HUES6 (cell line): ENCODE measurements at regions not wholly inside any gene's neighbourhood (a gene's known extent, or its start where the extent isn't known, plus 50 kb on each side); places are given as distances from the start of the nearest gene placed in this dataset.
"Not testable (repeated sequence)": the region's sequence is repeated elsewhere in the genome, so short reads cannot be mapped to it uniquely, and the experiment has no call there.

Experiments used
- H3K27ac ChIP-seq: 2 replicates; pipeline ENCODE4 v1.7.0; 2013; ENCODE audit warnings: low read depth, mild to moderate bottlenecking, low read length, inconsistent platforms
- H3K27me3 ChIP-seq: 2 replicates; pipeline ENCODE4 v1.6.1; 2013; ENCODE audit warnings: low read length; ENCODE audit not compliant: control insufficient read depth, insufficient read depth
- H3K36me3 ChIP-seq: 2 replicates; pipeline ENCODE4 v1.6.1; 2013; ENCODE audit warnings: low read length; ENCODE audit not compliant: control insufficient read depth, insufficient read depth
- H3K4me1 ChIP-seq: 2 replicates; pipeline ENCODE4 v1.6.1; 2013; ENCODE audit warnings: low read length; ENCODE audit not compliant: control insufficient read depth, insufficient read depth
- H3K4me3 ChIP-seq: 2 replicates; pipeline ENCODE4 v1.5.1; 2013; ENCODE audit warnings: low read depth, low read length
- H3K9ac ChIP-seq: one replicate; pipeline ENCODE4 v1.6.1; 2013; ENCODE audit warnings: mild to moderate bottlenecking, low read length
- H3K9me3 ChIP-seq: 2 replicates; pipeline ENCODE4 v1.6.1; 2013; ENCODE audit warnings: low read depth, low read length; ENCODE audit not compliant: control insufficient read depth, insufficient read depth

GRCh38 chr17:68675723-68676122 lies 74.6 kb upstream of the FAM20A start:
- no peak overlapping the region for H3K4me3 ChIP-seq
- no peaks in the 10 kb centered on the region for H3K27me3 ChIP-seq
- no peak overlapping the region for H3K27ac ChIP-seq
- H3K36me3 ChIP-seq = no peaks in the 10 kb centered on the region
- H3K9me3 ChIP-seq = no peaks in the 10 kb centered on the region
- no peak overlapping the region for H3K9ac ChIP-seq
- no peaks in the 10 kb centered on the region for H3K4me1 ChIP-seq

DNA sequence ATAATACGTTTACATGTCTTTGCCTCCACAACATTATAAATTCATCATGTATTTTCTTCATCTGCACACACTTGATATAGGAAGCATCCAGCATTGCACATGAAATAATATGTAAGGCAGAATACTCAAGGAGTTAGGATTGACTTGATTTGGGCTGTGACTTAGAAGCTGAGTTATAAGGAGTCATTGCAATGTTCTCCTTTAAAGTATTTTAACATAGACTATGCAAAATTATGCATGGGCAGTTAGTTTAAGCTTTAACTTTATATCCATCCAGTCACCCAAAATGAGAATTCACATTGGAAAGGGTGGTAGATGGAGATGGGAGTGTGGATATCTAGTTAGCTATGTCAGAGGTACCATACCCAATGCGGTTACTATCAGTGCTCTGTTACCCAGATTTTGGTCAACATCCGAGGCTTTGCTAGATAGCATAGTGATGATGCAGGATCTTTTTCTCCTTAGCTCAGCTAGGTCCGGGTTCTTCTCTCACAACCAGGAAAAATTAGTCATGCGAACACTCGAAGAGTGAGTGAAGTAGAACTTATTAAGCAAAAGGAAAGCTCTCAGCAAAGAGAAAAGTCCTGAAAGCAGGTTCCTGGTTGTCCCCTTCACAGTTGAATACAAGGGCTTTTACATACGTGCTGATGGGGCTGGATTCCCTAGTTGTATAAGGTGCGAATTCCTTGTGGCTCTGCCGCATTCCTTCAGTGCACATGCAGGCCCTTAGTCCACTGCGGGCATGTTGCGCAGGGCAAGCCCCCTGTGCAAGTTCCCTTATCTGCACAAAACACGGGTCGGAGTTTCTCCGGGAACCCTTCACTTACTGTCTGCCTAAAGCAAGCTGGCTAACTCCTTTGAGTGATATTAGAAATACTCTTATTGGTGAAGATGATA lies 73.1 kb upstream of the FAM20A start:
- H3K9me3 ChIP-seq = no peaks in the 10 kb centered on the region
- H3K36me3 ChIP-seq = no peaks in the 10 kb centered on the region
- no peaks in the 10 kb centered on the region for H3K27me3 ChIP-seq

DNA sequence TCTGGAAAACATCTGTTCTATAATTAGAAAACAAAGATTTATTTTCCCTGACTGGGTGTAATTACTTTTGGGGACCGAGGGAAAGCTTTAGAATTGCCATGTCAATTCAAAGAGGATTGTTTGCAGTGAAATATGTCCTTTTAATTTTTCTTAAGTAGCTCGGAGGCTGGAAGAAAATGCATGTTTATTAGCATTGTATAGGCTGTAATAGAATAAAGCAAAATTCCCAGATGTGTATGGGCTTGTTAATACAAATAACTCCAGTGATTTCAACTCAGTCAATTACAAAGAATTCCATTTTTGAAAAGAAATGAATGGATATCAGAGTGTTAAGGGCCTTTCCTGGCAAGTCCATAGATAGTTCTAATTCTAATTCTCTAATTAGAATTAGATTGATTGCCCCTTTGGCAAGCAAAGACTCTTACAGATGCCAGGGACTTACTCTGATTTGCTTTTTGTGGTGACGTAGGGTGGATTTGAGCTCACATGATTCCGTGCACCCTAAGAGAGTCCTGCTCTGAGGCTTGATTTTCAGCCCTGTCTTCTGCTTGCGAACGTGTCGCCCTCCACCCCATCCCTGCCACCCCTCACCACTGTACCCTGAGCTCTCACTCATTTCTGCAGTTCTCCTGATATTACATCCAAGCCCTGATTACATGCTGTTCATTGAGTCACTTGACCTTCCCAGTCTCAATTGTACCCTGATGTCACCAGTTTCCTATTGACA lies 70.0 kb upstream of the FAM20A start:
- H3K4me1 ChIP-seq = no peaks in the 10 kb centered on the region

More for the DNA sequence above, 73.1 kb upstream of the FAM20A start:
- Histone ChIP-seq H3K27ac (no peak overlapping the region), H3K4me3 (no peak overlapping the region), H3K4me1 (no peaks in the 10 kb centered on the region), H3K9ac (no peak overlapping the region)

GRCh38 chr17:68666438-68666837 lies 65.3 kb upstream of the FAM20A start:
- H3K27me3 ChIP-seq, H3K9me3 ChIP-seq, H3K36me3 ChIP-seq, H3K4me3 ChIP-seq, H3K9ac ChIP-seq, H3K27ac ChIP-seq: not testable (repeated sequence)
- peaks cover 16% of the 10 kb centered on the region for H3K4me1 ChIP-seq

More for the DNA sequence above, 70.0 kb upstream of the FAM20A start:
- Histone ChIP-seq H3K9me3 (no peaks in the 10 kb centered on the region), H3K4me3 (no peak overlapping the region), H3K27ac (no peak overlapping the region), H3K9ac (no peak overlapping the region), H3K27me3 (no peaks in the 10 kb centered on the region), H3K36me3 (no peaks in the 10 kb centered on the region)

DNA sequence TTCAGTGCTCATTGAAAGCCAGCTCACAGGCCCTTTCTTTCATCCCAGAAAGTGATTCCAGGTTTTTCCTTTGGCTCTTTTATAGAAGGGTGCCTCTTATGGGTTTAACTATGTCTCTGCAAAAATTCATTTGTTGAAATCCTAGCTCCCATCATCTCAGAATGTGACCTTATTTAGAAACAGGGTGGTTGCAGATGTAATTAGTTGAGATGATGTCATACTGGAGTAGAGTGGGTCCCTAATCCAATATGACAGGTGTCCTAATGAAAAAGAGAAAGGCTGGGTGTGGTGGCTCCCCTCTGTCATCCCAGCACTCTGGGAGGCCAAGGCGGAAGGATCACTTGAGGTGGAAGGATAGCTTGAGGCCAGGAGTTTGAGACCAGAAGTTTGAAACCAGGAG lies 64.2 kb upstream of the FAM20A start:
- Histone ChIP-seq H3K27me3 (no peaks in the 10 kb centered on the region), H3K36me3 (no peaks in the 10 kb centered on the region), H3K4me3 (no peak overlapping the region), H3K9me3 (0 out of 2 replicates have a peak, but pooled peaks cover 3% of the 10 kb centered on the region), H3K4me1 (peaks cover 20% of the 10 kb centered on the region), H3K27ac (no peak overlapping the region), H3K9ac (no peak overlapping the region)

- H3K27me3 ChIP-seq = no peaks in the 10 kb centered on the region
Measured at GRCh38 chr17:68662479-68662878, 61.3 kb upstream of the FAM20A start.

DNA sequence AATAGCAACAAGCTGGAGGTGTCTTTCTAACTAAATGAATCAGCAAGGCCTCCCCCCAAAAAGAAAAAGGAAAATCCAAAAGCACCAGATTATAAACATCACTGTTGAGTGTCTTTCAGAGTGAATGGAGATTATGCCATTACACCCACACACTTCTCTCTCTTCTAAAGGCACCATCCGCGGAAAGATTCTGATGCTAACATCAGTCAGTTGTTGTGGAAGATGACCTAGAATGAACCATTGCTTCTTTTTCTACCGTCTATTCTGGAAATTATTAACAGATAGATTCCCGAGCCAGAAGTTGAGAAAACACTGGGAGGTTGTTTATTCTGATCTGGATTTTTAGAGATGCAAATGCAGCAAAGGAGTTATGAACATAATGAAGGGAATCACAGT lies 60.9 kb upstream of the FAM20A start:
- H3K27me3 ChIP-seq = no peaks in the 10 kb centered on the region
- H3K36me3 ChIP-seq = no peaks in the 10 kb centered on the region
- H3K27ac ChIP-seq = no peak overlapping the region
- H3K9ac ChIP-seq = no peak overlapping the region
- H3K9me3 ChIP-seq = 0 out of 2 replicates have a peak, but pooled peaks cover 3% of the 10 kb centered on the region
- peaks cover 20% of the 10 kb centered on the region for H3K4me1 ChIP-seq
- H3K4me3 ChIP-seq = no peak overlapping the region

More at GRCh38 chr17:68662479-68662878, 61.3 kb upstream of the FAM20A start:
- Histone ChIP-seq H3K9ac (no peak overlapping the region), H3K27ac (no peak overlapping the region), H3K9me3 (0 out of 2 replicates have a peak, but pooled peaks cover 3% of the 10 kb centered on the region), H3K4me3 (no peak overlapping the region), H3K36me3 (no peaks in the 10 kb centered on the region), H3K4me1 (peaks cover 20% of the 10 kb centered on the region)

- Histone ChIP-seq H3K27me3 (no peaks in the 10 kb centered on the region), H3K9me3 (0 out of 2 replicates have a peak, but pooled peaks cover 5% of the 10 kb centered on the region), H3K4me3 (no peak overlapping the region), H3K9ac (no peak overlapping the region), H3K36me3 (no peaks in the 10 kb centered on the region), H3K27ac (no peak overlapping the region), H3K4me1 (peaks cover 20% of the 10 kb centered on the region)
Measured at GRCh38 chr17:68661265-68662036, 60.3 kb upstream of the FAM20A start.

GRCh38 chr17:68660302-68660701 lies 59.1 kb upstream of the FAM20A start:
- H3K27me3 ChIP-seq = no peaks in the 10 kb centered on the region
- no peak overlapping the region for H3K27ac ChIP-seq
- H3K9me3 ChIP-seq = 0 out of 2 replicates have a peak, but pooled peaks cover 6% of the 10 kb centered on the region
- H3K9ac ChIP-seq = no peak overlapping the region
- H3K36me3 ChIP-seq = no peaks in the 10 kb centered on the region
- no peak overlapping the region for H3K4me3 ChIP-seq
- peaks cover 20% of the 10 kb centered on the region for H3K4me1 ChIP-seq

GRCh38 chr17:68658999-68659780 lies 58.0 kb upstream of the FAM20A start:
- Histone ChIP-seq H3K9me3 (0 out of 2 replicates have a peak, but pooled peaks cover 6% of the 10 kb centered on the region), H3K27ac (no peak overlapping the region), H3K36me3 (no peaks in the 10 kb centered on the region), H3K27me3 (no peaks in the 10 kb centered on the region), H3K4me3 (no peak overlapping the region), H3K9ac (no peak overlapping the region), H3K4me1 (peaks cover 20% of the 10 kb centered on the region)
